Neural progenitor cell (in vitro differentiated cells): ENCODE measurements at regions not wholly inside any gene's neighbourhood (a gene's known extent, or its start where the extent isn't known, plus 50 kb on each side); places are given as distances from the start of the nearest gene placed in this dataset.

Experiments used
- DNase-seq: peaks from one replicate; pipeline ENCODE4 v3.0.0-alpha.2; 2016; ENCODE audit warnings: low spot score
- H2AFZ ChIP-seq: fragments of 200-600 bp; sonication (generic); replicated peaks from 2 replicates; pipeline ENCODE4 v1.6.1; 2016; ENCODE audit warnings: antibody characterized with exemption
- H3F3A ChIP-seq: fragments of 200-600 bp; sonication (generic); 2 replicates; pipeline ENCODE4 v1.6.1; 2016; ENCODE audit warnings: antibody characterized with exemption, low read depth
- H3K27ac ChIP-seq: fragments of 200-600 bp; sonication (generic); 2 replicates; pipeline ENCODE4 v1.5.1; 2016; ENCODE audit warnings: mild to moderate bottlenecking
- H3K27me3 ChIP-seq: fragments of 200-600 bp; sonication (generic); 2 replicates; pipeline ENCODE4 v1.6.1; 2016; ENCODE audit warnings: mild to moderate bottlenecking, moderate library complexity
- H3K36me3 ChIP-seq: fragments of 200-600 bp; sonication (generic); 2 replicates; pipeline ENCODE4 v1.5.1; 2016
- H3K4me1 ChIP-seq: fragments of 200-600 bp; sonication (generic); 2 replicates; pipeline ENCODE4 v1.6.1; 2016; ENCODE audit warnings: mixed run types
- H3K4me2 ChIP-seq: fragments of 200-600 bp; sonication (generic); 2 replicates; pipeline ENCODE4 v1.6.1; 2016
- H3K4me3 ChIP-seq: fragments of 200-600 bp; sonication (generic); 2 replicates; pipeline ENCODE4 v1.5.1; 2016
- H3K79me2 ChIP-seq: fragments of 200-600 bp; sonication (generic); 2 replicates; pipeline ENCODE4 v1.6.1; 2016; ENCODE audit warnings: low read depth
- H3K9ac ChIP-seq: fragments of 200-600 bp; sonication (generic); 2 replicates; pipeline ENCODE4 v1.6.1; 2016
- H3K9me3 ChIP-seq: fragments of 200-600 bp; sonication (generic); 2 replicates; pipeline ENCODE4 v1.5.1; 2016; ENCODE audit warnings: low read depth
- H4K20me1 ChIP-seq: fragments of 200-600 bp; sonication (generic); 2 replicates; pipeline ENCODE4 v1.6.1; 2016; ENCODE audit warnings: low read depth
- H3K27ac Mint-ChIP-seq: 3 replicates; pipeline ENCODE4 v1.8.0; 2021; ENCODE audit warnings: mixed read lengths
- H3K27me3 Mint-ChIP-seq: 2 replicates; pipeline ENCODE4 v1.8.0; 2022; ENCODE audit warnings: low read depth, mild to moderate bottlenecking, inconsistent platforms, moderate library complexity, mixed read lengths; ENCODE audit not compliant: insufficient read depth
- H3K36me3 Mint-ChIP-seq: 3 replicates; pipeline ENCODE4 v1.8.0; 2021; ENCODE audit warnings: mixed read lengths
- H3K4me1 Mint-ChIP-seq: 3 replicates; pipeline ENCODE4 v1.8.0; 2021; ENCODE audit warnings: mixed read lengths
- H3K4me3 Mint-ChIP-seq: 3 replicates; pipeline ENCODE4 v1.8.0; 2021; ENCODE audit warnings: mild to moderate bottlenecking, moderate library complexity, mixed read lengths
- H3K9me3 Mint-ChIP-seq: 3 replicates; pipeline ENCODE4 v1.8.0; 2020; ENCODE audit warnings: mixed read lengths
- EZH2 ChIP-seq: fragments of 200-600 bp; sonication (generic); IDR thresholded peaks from 2 replicates; pipeline ENCODE4 v1.6.1; 2017; ENCODE audit warnings: antibody characterized with exemption, mild to moderate bottlenecking, moderate library complexity
- EZH2phosphoT487 ChIP-seq: fragments of 200-600 bp; sonication (generic); IDR thresholded peaks from 2 replicates; pipeline ENCODE4 v1.6.1; 2017; ENCODE audit warnings: antibody characterized with exemption
- TF ChIP-seq, protein P1 (sequence below): fragments of 200-600 bp; sonication (generic); IDR thresholded peaks from 2 replicates; pipeline ENCODE4 v1.5.1; 2017; ENCODE audit warnings: antibody characterized with exemption, mild to moderate bottlenecking

DNA sequence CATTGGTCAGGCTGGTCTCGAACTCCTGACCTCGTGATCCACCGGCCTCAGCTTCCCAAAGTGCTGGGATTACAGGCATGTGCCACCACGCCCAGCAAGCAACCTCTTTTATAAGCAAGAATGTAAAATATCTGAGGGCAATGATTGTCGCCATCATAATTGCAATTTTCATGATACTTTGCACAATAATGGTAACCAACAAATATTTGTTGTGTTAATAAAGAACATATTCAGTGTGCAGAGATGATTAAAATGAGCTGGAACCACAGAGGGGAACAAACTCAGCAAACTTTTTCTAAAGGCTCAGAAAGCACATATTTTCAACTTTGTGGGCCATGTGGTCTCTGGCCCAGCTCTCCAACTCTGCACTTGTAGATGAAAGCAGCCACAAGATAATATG lies 115.2 kb upstream of the SIX2 start:
- no peaks in the 10 kb centered on the region for H3K4me1 Mint-ChIP-seq
- TF ChIP-seq, protein P1, sequence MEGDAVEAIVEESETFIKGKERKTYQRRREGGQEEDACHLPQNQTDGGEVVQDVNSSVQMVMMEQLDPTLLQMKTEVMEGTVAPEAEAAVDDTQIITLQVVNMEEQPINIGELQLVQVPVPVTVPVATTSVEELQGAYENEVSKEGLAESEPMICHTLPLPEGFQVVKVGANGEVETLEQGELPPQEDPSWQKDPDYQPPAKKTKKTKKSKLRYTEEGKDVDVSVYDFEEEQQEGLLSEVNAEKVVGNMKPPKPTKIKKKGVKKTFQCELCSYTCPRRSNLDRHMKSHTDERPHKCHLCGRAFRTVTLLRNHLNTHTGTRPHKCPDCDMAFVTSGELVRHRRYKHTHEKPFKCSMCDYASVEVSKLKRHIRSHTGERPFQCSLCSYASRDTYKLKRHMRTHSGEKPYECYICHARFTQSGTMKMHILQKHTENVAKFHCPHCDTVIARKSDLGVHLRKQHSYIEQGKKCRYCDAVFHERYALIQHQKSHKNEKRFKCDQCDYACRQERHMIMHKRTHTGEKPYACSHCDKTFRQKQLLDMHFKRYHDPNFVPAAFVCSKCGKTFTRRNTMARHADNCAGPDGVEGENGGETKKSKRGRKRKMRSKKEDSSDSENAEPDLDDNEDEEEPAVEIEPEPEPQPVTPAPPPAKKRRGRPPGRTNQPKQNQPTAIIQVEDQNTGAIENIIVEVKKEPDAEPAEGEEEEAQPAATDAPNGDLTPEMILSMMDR: no peak
- TF ChIP-seq EZH2phosphoT487 (no peak), EZH2 (no peak)
- no peaks in the 10 kb centered on the region for H3K9me3 Mint-ChIP-seq
- H3K27me3 Mint-ChIP-seq: no peaks in the 10 kb centered on the region
- Histone ChIP-seq H3K36me3 (no peaks in the 10 kb centered on the region), H3K4me1 (no peaks in the 10 kb centered on the region), H3K27ac (no peak overlapping the region), H3K9me3 (no peaks in the 10 kb centered on the region), H4K20me1 (no peaks in the 10 kb centered on the region), H3K4me3 (no peak overlapping the region), H2AFZ (no peak overlapping the region), H3K79me2 (no peaks in the 10 kb centered on the region), H3K4me2 (no peak overlapping the region), H3F3A (no peaks in the 10 kb centered on the region), H3K27me3 (no peaks in the 10 kb centered on the region), H3K9ac (no peak overlapping the region)
- no peak overlapping the region for H3K27ac Mint-ChIP-seq
- no peak for DNase-seq
- H3K36me3 Mint-ChIP-seq: no peaks in the 10 kb centered on the region
- no peak overlapping the region for H3K4me3 Mint-ChIP-seq

- no peaks in the 10 kb centered on the region for H3K36me3 Mint-ChIP-seq
- Histone ChIP-seq H2AFZ (no peak overlapping the region), H3F3A (no peaks in the 10 kb centered on the region)
Measured at GRCh38 chr2:45123521-45124191, 114.4 kb upstream of the SIX2 start.

DNA sequence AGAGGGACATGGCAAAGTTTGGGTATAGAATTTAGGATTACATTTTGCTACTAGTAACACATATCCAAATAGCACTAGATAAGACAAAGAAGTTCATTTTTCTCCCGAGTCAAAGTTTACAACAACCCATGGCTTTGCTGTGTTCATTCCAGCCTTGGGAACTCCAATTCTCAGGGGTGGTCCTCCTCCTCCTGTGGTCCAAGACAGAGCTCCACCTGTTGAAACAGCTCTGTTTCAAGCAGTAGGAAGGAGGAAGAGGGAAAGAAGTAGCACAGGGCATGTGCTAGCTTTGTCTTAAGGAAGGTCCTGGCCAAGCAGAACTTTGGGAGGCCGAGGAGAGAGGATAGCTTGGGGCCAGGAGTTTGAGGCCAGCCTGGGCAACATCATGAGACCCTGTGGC lies 113.8 kb upstream of the SIX2 start:
- Histone ChIP-seq H3K36me3 (no peaks in the 10 kb centered on the region), H3K4me1 (no peaks in the 10 kb centered on the region), H2AFZ (no peak overlapping the region), H3K9ac (no peak overlapping the region), H3K4me3 (no peak overlapping the region), H4K20me1 (no peaks in the 10 kb centered on the region), H3K79me2 (no peaks in the 10 kb centered on the region), H3K9me3 (no peaks in the 10 kb centered on the region), H3K27me3 (no peaks in the 10 kb centered on the region), H3F3A (no peaks in the 10 kb centered on the region), H3K4me2 (no peak overlapping the region), H3K27ac (no peak overlapping the region)
- no peaks in the 10 kb centered on the region for H3K36me3 Mint-ChIP-seq
- H3K27me3 Mint-ChIP-seq: no peaks in the 10 kb centered on the region
- peaks cover 2% of the 10 kb centered on the region for H3K4me1 Mint-ChIP-seq
- TF ChIP-seq, protein P1: no peak
- TF ChIP-seq EZH2 (no peak), EZH2phosphoT487 (no peak)
- no peak for DNase-seq
- H3K9me3 Mint-ChIP-seq: no peaks in the 10 kb centered on the region
- H3K4me3 Mint-ChIP-seq: no peak overlapping the region
- H3K27ac Mint-ChIP-seq: no peak overlapping the region

More at GRCh38 chr2:45123521-45124191, 114.4 kb upstream of the SIX2 start:
- Histone ChIP-seq H4K20me1 (no peaks in the 10 kb centered on the region), H3K4me3 (no peak overlapping the region), H3K4me1 (no peaks in the 10 kb centered on the region), H3K27me3 (no peaks in the 10 kb centered on the region), H3K36me3 (no peaks in the 10 kb centered on the region), H3K79me2 (no peaks in the 10 kb centered on the region), H3K4me2 (no peak overlapping the region), H3K27ac (no peak overlapping the region), H3K9ac (no peak overlapping the region), H3K9me3 (no peaks in the 10 kb centered on the region)
- Mint-ChIP-seq H3K9me3 (no peaks in the 10 kb centered on the region), H3K4me1 (no peaks in the 10 kb centered on the region), H3K27ac (no peak overlapping the region), H3K4me3 (no peak overlapping the region), H3K27me3 (no peaks in the 10 kb centered on the region)
- TF ChIP-seq EZH2phosphoT487: no peak
- TF ChIP-seq, protein P1: no peak
- TF ChIP-seq EZH2: no peak
- no peak for DNase-seq
